ENCODE measurements at regions not wholly inside any gene's neighbourhood (a gene's known extent, or its start where the extent isn't known, plus 50 kb on each side); places are given as distances from the start of the nearest gene placed in this dataset.

- TF ChIP-seq POLR2A (IDR thresholded peaks at IDR 0.05) = no peak
- TF ChIP-seq, protein P1, sequence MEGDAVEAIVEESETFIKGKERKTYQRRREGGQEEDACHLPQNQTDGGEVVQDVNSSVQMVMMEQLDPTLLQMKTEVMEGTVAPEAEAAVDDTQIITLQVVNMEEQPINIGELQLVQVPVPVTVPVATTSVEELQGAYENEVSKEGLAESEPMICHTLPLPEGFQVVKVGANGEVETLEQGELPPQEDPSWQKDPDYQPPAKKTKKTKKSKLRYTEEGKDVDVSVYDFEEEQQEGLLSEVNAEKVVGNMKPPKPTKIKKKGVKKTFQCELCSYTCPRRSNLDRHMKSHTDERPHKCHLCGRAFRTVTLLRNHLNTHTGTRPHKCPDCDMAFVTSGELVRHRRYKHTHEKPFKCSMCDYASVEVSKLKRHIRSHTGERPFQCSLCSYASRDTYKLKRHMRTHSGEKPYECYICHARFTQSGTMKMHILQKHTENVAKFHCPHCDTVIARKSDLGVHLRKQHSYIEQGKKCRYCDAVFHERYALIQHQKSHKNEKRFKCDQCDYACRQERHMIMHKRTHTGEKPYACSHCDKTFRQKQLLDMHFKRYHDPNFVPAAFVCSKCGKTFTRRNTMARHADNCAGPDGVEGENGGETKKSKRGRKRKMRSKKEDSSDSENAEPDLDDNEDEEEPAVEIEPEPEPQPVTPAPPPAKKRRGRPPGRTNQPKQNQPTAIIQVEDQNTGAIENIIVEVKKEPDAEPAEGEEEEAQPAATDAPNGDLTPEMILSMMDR (IDR thresholded peaks at IDR 0.05) = no peak
Measured at GRCh38 chr18:56368066-56368465, 270.3 kb downstream of the TXNL1 start.
